HG03039 (cell line): ENCODE measurements at regions not wholly inside any gene's neighbourhood (a gene's known extent, or its start where the extent isn't known, plus 50 kb on each side); places are given as distances from the start of the nearest gene placed in this dataset.

Source experiments
- ATAC-seq: cut with Tn5 transposase; IDR thresholded peaks from one replicate; pipeline ENCODE4 v1.9.1; 2021; ENCODE audit warnings: mild to moderate bottlenecking, moderate library complexity; ENCODE audit not compliant: unreplicated experiment

GRCh38 chr12:67453191-67453590, 184.0 kb downstream of the CAND1 start:
- no peak for ATAC-seq

- no peak for ATAC-seq
Measured at GRCh38 chr12:67455236-67455635, 186.1 kb downstream of the CAND1 start.

GRCh38 chr12:67456431-67456901, 187.3 kb downstream of the CAND1 start:
- ATAC-seq: no peak

- ATAC-seq: no peak
Measured at GRCh38 chr12:67457136-67457535, 188.0 kb downstream of the CAND1 start.

- no peak for ATAC-seq
Measured at GRCh38 chr12:67457778-67458665, 188.9 kb downstream of the CAND1 start.

GRCh38 chr12:67459173-67459572, 189.4 kb upstream of the DYRK2 start:
- no peak for ATAC-seq

- no peak for ATAC-seq
Measured at GRCh38 chr12:67459578-67459977, 189.0 kb upstream of the DYRK2 start.

GRCh38 chr12:67460388-67460787, 188.2 kb upstream of the DYRK2 start:
- no peak for ATAC-seq

- ATAC-seq: no peak
Measured at GRCh38 chr12:67468549-67469245, 179.8 kb upstream of the DYRK2 start.

- ATAC-seq: no peak
Measured at GRCh38 chr12:67469666-67470065, 178.9 kb upstream of the DYRK2 start.

- no peak for ATAC-seq
Measured at GRCh38 chr12:67471810-67472209, 176.7 kb upstream of the DYRK2 start.

- ATAC-seq: no peak
Measured at GRCh38 chr12:67472539-67472938, 176.0 kb upstream of the DYRK2 start.

GRCh38 chr12:67474934-67475620, 173.5 kb upstream of the DYRK2 start:
- no peak for ATAC-seq

GRCh38 chr12:67475725-67476124, 172.8 kb upstream of the DYRK2 start:
- ATAC-seq: no peak

GRCh38 chr12:67477681-67478265, 170.8 kb upstream of the DYRK2 start:
- no peak for ATAC-seq

- peak; percentile 51 for ATAC-seq
Measured at GRCh38 chr12:67482751-67483661, 165.5 kb upstream of the DYRK2 start.

GRCh38 chr12:67483871-67484554, 164.5 kb upstream of the DYRK2 start:
- ATAC-seq: peak; percentile 51

GRCh38 chr12:67484791-67485480, 163.6 kb upstream of the DYRK2 start:
- ATAC-seq: no peak

GRCh38 chr12:67486671-67487070, 161.9 kb upstream of the DYRK2 start:
- no peak for ATAC-seq
